SK-N-MC (cell line): ENCODE measurements at regions not wholly inside any gene's neighbourhood (a gene's known extent, or its start where the extent isn't known, plus 50 kb on each side); places are given as distances from the start of the nearest gene placed in this dataset.

ENCODE experiments used
- EZH2 ChIP-seq: fragments of 200-600 bp; sonication (generic); IDR thresholded peaks from one replicate; pipeline ENCODE4 v1.6.1; 2017; ENCODE audit warnings: antibody characterized with exemption
- FOXP2 ChIP-seq: optimal IDR thresholded peaks from 2 replicates; pipeline ENCODE3; 2011; ENCODE audit warnings: mild to moderate bottlenecking, moderate library complexity; ENCODE audit not compliant: insufficient read depth; ENCODE audit errors: extremely low read length, control extremely low read depth
- POLR2AphosphoS5 ChIP-seq: IDR thresholded peaks from 2 replicates; pipeline ENCODE4 v1.6.1; 2012; ENCODE audit warnings: mild to moderate bottlenecking, low read depth, low read length, borderline replicate concordance

- no peak for TF ChIP-seq EZH2
- TF ChIP-seq POLR2AphosphoS5 = no peak
- no peak for TF ChIP-seq FOXP2
Measured at GRCh38 chr5:72659726-72660125, 152.5 kb upstream of the ZNF366 start.
